ENCODE measurements at regions not wholly inside any gene's neighbourhood (a gene's known extent, or its start where the extent isn't known, plus 50 kb on each side); places are given as distances from the start of the nearest gene placed in this dataset.

DNA sequence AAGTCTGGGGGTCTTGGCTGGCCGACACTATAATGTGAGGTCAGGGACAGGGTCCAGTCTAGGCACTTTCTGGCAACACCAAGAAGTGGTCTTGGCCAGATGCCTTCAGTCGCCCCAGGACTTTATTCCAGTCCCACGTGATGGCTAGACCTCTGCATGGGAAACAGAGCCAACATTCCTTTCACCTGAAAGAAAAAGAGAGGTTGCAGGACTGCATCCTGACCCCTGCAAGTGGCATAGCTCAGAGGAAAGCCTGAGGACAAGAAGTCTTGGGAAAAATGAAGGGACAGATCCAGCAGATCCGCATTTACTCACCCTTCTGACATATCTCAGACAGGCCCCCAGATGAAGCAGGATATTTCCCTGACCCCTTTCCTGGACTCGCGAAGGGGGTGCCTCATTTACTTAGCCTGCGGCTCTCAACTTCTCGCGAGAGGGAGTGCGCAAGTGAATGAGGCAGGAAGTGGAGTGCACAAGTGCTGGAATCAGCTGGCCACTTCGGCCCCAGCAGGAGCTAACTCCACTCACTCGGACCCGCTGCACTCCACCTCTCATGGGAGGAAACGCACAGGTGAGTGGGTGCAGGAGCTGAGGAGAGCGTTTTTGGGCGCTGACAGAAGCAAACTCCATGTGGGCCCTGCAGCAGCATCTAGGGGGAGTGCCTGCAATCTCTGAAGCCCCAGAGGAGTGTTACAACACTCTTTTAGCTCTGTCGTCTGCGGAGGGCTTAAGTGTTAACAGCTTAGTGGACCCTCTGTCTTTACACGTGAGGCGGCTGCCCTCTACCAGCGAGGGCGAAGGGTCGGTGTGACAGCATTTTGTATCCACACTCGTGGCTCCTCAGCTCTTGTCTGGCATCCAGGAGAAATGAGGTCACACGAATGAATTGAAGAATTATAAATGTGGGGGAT lies 916.2 kb upstream of the GHITM start:
- no peak overlapping the region for H3K4me3 Mint-ChIP-seq (ENCODE audit: unreplicated experiment)

GRCh38 chr10:83225781-83226180 lies 913.5 kb upstream of the GHITM start:
- Mint-ChIP-seq H3K9me3 (ENCODE audit: unreplicated experiment) (no peaks in the 10 kb centered on the region), H3K4me1 (ENCODE audit: unreplicated experiment) (no peaks in the 10 kb centered on the region), H3K27ac (ENCODE audit: unreplicated experiment) (no peak overlapping the region), H3K4me3 (ENCODE audit: unreplicated experiment) (no peak overlapping the region), H3K36me3 (ENCODE audit: unreplicated experiment) (no peaks in the 10 kb centered on the region), H3K27me3 (ENCODE audit: unreplicated experiment) (no peaks in the 10 kb centered on the region)
- no peak for TF ChIP-seq CTCF (IDR thresholded peaks at IDR 0.05)
- DNase-seq (ENCODE audit: extremely low spot score, unreplicated experiment), result no peak

More for the DNA sequence above, 916.2 kb upstream of the GHITM start:
- H3K27me3 Mint-ChIP-seq (ENCODE audit: unreplicated experiment), result no peaks in the 10 kb centered on the region
- no peak for DNase-seq (ENCODE audit: extremely low spot score, unreplicated experiment)
- no peaks in the 10 kb centered on the region for H3K9me3 Mint-ChIP-seq (ENCODE audit: unreplicated experiment)
- H3K4me1 Mint-ChIP-seq (ENCODE audit: unreplicated experiment), result no peaks in the 10 kb centered on the region
- H3K27ac Mint-ChIP-seq (ENCODE audit: unreplicated experiment), result no peak overlapping the region
- no peak for TF ChIP-seq CTCF (IDR thresholded peaks at IDR 0.05)
- H3K36me3 Mint-ChIP-seq (ENCODE audit: unreplicated experiment), result no peaks in the 10 kb centered on the region

DNA sequence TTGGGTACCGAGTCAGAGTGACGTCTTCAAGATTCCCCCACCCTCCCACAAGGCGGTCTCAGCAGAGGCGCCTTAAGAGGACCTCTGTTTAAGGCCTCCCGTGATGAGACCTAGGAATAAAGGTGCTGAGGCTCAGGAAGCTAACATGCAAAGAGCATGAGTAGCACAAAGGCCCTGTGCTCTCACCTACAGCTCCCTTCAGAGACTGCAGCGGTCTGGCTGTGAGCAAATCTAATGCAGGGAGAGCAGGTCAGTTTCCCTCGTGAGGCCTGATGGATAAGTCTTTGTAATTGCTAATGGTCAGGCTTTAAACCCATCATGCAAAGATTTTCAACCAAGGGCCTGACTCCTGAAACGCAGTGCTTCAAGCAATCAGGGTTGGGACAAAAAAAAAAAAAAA lies 909.3 kb upstream of the GHITM start:
- H3K36me3 Mint-ChIP-seq (ENCODE audit: unreplicated experiment), result no peaks in the 10 kb centered on the region
- H3K27ac Mint-ChIP-seq (ENCODE audit: unreplicated experiment), result no peak overlapping the region
- H3K4me3 Mint-ChIP-seq (ENCODE audit: unreplicated experiment), result no peak overlapping the region
- peaks cover 3% of the 10 kb centered on the region for H3K27me3 Mint-ChIP-seq (ENCODE audit: unreplicated experiment)
- no peak for TF ChIP-seq CTCF (IDR thresholded peaks at IDR 0.05)
- no peak for DNase-seq (ENCODE audit: extremely low spot score, unreplicated experiment)
- H3K9me3 Mint-ChIP-seq (ENCODE audit: unreplicated experiment), result no peaks in the 10 kb centered on the region
- no peaks in the 10 kb centered on the region for H3K4me1 Mint-ChIP-seq (ENCODE audit: unreplicated experiment)

- Mint-ChIP-seq H3K9me3 (ENCODE audit: unreplicated experiment) (no peaks in the 10 kb centered on the region), H3K36me3 (ENCODE audit: unreplicated experiment) (no peaks in the 10 kb centered on the region), H3K27ac (ENCODE audit: unreplicated experiment) (no peak overlapping the region), H3K4me3 (ENCODE audit: unreplicated experiment) (no peak overlapping the region), H3K27me3 (ENCODE audit: unreplicated experiment) (peaks cover 3% of the 10 kb centered on the region), H3K4me1 (ENCODE audit: unreplicated experiment) (no peaks in the 10 kb centered on the region)
- no peak for TF ChIP-seq CTCF (IDR thresholded peaks at IDR 0.05)
- DNase-seq (ENCODE audit: extremely low spot score, unreplicated experiment), result no peak
These were observed 905.6 kb upstream of the GHITM start for GRCh38 chr10:83233691-83234090.

DNA sequence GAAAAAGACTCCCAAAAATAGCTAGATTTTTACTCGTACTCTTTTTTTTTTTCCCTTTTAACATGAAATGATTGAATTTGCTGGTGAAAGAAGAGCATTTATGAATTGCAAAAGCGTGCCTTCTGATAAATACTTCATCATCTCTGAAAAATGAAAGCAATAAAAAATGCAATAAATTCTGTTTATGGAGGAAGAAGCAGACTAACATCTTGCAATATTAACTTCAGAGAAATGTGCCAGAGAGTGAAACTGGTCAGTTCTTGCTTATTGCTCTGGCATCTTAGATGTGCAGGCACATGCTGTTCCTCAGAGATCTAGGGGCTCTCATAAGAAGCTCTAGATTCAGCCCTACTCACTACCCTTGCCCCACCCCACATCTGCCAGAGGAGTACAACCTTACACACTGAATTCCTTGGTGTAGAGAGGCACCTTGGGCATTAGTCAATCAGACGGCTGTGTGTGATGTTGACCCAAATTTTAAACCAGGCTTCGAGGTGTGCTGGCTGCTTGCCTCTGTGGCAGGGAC lies 891.1 kb upstream of the GHITM start:
- no peak for TF ChIP-seq CTCF (IDR thresholded peaks at IDR 0.05)
- H3K27me3 Mint-ChIP-seq (ENCODE audit: unreplicated experiment), result no peaks in the 10 kb centered on the region
- no peak overlapping the region for H3K4me3 Mint-ChIP-seq (ENCODE audit: unreplicated experiment)
- H3K9me3 Mint-ChIP-seq (ENCODE audit: unreplicated experiment), result peaks cover 7% of the 10 kb centered on the region
- H3K27ac Mint-ChIP-seq (ENCODE audit: unreplicated experiment), result no peak overlapping the region
- H3K4me1 Mint-ChIP-seq (ENCODE audit: unreplicated experiment), result no peaks in the 10 kb centered on the region
- no peak for DNase-seq (ENCODE audit: extremely low spot score, unreplicated experiment)
- no peaks in the 10 kb centered on the region for H3K36me3 Mint-ChIP-seq (ENCODE audit: unreplicated experiment)

All from osteocyte (in vitro differentiated cells).